Stimulated activated CD8-positive, alpha-beta memory T cell treated with anti-CD3 and anti-CD28 coated beads, Interleukin-7, amount 100 ng/mL, for 1 hour (primary cell): ENCODE measurements at regions not wholly inside any gene's neighbourhood (a gene's known extent, or its start where the extent isn't known, plus 50 kb on each side); places are given as distances from the start of the nearest gene placed in this dataset.

Experiments
- DNase-seq, 2 donors: peaks; one replicate each; pipeline ENCODE4 v3.0.0-alpha.2; 2020; ENCODE audit warnings: low read depth in 2 of 2

DNA sequence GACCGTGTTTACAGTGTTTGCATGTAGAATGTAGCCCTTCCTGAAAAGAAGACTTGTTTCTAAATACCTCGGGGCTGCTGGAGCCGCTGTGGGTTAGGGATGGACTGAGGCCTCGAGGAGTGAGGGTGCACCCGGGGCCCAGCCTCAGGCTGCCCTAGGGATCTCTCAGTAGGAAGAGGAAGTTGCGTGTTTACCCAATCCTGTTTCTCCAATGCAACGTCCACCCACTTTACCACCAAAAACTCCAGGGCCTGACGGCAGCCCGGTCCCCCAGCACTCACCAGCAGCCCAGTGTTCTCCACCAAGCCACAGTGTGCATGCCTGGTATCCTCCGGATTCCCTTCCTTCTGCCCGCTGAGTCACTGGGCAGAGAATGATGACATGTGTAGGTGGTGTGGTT lies 255.8 kb downstream of the GLI2 start:
- DNase-seq: no peak

DNA sequence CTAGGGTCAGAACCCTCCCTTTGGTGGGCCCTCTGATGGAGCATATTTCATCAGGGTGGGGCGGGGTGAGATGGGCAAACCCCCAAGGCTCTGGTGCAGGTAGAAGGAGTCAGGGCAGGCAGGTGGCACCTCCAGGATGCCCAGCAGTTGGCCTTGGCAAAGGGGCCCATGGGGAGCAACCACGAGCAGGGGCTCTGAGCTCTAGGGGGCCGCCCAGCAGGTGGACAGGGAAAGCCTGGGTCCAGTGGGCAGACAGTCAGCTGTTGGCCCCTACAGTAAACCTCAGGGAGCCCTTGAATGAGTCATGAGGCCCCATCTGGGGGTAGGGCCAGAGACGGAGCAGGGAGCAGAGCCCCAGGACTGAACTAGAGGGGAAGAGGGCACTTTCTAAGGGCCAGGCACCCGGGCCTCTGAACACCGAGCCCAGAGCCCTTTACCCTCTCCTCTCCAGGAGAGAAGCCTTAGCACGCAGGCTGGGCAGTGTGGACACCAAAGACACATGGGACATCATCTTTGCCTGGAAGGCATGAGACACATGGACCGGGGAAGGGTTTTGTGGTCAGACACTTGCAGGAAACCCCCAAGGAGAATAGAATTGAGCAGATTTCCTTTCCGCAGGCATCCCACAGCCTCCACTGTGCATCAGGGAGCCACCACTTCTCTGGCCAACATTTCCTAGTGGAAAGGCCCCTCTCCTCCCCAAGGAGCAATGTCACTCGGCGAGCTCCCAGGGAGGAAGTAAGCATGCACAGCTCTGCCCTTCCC lies 257.3 kb downstream of the GLI2 start:
- DNase-seq: no peak

DNA sequence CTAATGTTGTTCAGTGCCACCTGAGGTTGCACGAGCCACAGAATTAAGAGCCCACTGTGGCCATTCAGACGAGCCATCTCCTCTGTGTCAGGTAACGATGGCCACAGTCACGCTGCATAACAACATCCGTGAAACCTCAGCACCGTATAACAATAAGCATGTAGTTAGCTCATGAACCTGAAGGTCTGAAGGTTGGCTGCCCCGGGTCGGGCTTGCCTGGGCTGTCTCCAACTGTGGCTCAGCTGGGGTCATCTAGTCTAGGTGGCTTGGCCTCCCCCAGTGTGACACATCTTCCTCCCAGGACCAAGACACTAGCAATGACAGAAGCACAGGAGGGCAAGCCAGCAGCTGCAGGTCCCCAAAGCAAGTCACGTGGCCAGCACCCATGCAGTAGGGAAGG lies 258.0 kb downstream of the GLI2 start:
- DNase-seq: no peak

DNA sequence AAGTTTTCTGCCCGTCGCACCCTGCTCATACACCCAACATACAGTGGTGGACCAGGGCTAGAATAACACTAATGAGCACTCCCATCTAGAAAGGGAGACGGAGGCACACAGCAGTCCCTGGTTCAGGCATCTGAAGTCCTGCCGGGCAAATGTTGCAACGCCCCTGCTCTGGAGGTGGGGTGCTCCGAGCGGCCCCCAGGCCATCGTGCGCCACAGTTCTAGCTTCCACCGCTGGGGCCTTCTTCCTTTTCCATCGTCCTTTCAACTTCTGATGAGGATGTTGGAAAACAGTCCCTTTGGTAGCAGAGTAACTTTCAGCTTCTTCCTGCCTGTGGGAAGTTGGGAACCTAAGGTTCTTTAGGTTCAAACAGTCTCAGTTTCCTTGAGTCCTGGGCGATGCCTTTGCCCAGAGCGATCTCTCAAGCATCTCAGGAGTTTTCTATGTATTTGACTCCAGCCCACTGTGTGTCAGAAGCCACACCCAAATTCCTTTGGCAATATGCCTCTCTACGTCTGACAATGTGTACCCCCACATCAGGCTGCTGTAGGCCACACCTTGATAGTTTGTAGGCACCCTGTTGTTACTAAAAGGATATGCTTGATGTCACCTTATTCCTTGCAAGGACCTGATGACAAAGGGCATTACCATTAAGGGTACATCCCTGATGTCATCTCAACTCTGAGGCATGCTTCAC lies 258.8 kb downstream of the GLI2 start:
- no peak for DNase-seq

DNA sequence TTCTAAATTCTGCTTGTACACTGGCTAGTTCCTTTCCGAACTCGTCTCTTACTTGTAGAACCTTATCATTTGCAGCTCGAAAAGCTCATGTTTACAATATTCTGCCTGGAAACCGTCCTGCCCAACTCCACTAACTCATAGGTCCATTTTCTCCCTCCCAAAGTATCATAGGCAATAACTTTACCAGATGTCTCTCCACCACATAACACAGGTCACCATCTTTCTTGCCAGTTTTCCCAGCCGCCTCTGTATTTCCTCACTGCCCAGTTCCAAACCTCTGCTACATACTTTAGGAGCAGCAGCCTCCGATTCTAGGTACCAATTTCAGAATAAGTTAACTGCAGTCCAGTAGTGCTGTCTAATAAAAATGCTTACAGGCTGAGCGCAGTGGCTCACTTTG lies 259.5 kb downstream of the GLI2 start:
- no peak for DNase-seq

DNA sequence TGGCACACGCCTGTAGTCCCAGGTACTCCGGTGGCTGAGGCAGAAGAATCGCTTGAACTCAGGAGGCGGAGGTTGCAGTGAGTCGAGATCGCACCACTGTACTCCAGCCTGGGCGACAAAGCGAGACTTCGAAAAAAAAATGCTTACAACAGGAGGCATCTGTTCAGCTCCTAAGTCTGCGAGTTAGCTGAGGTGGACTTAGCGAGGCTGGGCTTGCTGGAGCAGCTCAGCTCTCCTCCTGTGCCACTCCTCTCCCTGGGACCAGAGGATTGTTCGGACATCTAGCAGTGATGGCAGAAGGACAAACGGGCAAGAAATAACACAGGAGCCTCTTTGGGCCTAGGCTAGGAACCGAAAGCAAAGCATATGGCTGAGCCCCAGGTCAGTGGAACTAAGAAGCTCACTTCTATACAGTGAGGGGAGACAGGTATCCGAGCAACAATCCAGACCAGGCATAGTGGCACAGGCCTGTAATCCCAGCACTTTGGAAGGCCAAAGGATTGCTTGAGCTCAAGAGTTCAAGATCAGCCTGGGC lies 260.1 kb downstream of the GLI2 start:
- no peak for DNase-seq

DNA sequence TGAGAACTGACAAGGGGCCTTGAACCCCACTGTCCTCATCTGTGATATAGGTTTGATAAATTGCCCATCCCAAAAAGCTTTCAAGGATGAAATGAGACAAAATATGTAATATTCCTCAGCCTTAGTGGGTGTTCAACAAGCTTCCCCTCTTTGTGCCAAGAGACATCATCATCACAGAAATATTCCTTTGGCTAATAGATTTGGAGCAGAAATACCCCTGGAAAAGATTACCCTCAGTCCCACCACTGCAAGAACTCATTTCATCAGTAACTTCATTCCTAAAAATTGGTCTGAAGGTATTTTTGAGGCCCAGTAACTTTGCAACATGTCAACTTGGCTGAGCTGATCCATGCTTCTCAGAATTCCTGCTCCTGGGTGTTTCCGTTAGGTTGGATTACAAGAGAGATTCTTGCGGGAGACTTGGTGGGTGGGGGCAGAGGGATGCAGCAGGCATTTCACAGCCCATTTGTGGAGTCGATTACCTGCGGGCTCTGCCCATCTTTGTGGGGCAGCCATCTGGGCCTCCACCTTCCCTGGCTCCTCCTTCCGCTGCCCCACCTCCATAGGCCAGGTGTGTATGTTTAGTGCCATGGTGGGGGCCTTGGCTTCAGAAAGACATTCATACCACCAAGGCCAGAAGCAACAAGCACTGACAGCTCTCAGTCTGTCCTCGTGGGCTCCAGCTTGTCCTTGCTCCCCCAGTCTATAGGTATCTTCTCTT lies 263.9 kb downstream of the GLI2 start:
- no peak for DNase-seq

DNA sequence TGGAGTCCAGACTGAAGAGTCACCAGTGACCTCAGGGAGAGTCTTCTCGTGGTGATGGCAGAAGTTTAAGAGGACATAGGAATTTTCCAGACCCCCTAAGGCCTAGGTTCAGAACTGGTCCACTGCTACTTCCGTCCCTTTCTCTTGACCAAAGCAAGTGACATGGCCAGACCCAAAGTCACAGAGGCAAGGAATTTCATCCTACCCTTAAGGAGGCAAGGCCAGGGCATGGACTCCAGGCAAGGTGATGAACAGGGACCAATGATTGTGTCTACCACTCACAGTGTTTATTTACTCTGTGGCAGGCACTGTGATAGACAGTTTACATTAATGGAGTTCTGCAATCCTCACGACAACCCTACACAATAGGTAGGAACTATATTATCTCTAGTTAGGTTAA lies 265.1 kb downstream of the GLI2 start:
- no peak for DNase-seq

DNA sequence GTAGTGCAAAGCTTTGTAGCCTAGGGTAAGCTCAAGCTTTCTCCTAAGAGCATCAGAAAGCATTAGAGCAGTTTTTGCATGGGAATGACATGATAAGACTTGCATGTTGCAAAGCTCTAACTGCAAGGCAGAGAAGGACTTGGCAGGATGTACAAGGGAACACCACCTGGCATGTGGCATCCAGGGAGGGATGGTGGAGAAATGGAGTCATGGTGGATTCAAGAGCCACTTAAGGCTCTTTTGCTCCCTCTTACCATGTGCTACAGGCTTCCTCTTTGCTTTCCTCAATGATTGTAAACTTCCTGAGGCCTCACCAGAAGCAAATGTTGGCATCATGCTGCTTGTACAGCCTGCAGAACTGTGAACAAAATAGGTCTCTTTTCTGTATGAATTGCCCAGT lies 266.0 kb downstream of the GLI2 start:
- no peak for DNase-seq

DNA sequence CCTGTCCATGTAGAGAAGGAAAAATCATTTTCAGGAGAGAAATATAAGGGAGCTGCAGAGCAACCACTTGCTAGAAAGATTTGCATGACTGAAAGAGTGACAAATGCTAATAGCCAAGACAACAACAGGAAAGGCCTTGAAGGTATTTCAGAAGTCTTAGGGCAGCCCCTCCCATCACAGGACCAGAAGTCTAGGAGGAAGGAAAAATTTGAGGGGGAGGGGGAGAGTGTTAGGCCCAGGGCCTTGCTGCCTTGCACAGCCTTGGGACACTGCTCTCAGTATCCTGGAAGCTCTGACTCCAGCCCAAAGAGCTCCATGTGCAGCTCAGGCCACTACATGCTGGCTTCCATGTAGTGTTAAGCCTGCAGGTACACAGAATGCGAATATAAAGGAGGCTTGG lies 266.9 kb downstream of the GLI2 start:
- no peak for DNase-seq

DNA sequence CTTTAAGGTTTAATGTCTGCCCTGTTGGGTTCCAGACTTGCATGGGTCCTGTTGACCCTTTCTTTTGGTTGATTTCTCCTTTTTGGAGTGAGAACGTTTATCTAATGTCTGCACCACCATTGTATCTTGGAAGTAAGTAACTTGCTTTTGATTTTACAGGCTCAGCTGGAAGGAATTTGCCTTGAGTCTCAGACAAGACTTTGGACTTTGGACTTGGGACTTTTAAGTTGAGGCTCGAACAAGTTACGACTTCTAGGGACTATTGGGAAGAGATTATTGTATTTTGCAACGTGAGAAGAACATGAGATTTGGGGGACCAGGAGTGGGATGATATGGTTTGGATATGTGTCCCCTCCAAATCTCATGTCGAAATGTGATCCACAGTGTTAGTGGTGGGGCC lies 267.7 kb downstream of the GLI2 start:
- DNase-seq: no peak

DNA sequence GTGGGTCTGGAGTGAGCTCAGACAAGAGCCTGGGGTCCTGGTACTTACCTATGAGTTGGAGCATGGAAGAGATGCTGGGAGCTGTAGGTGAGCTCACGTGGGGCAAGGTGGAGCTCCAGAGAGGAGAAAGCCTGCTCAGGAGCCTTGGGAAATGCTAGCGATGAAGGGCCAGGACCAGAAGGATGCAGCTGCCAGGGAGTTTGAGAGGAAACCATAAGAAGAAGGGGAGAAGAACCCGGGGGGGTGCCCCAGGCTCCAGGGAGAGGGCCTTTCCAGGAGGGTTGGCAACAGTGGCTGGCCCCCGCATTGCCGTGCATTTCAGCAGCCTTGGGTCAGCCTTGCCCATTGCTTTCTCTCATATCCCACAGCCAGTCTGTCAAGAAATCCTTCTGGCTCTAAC lies 268.7 kb downstream of the GLI2 start:
- DNase-seq: no peak

DNA sequence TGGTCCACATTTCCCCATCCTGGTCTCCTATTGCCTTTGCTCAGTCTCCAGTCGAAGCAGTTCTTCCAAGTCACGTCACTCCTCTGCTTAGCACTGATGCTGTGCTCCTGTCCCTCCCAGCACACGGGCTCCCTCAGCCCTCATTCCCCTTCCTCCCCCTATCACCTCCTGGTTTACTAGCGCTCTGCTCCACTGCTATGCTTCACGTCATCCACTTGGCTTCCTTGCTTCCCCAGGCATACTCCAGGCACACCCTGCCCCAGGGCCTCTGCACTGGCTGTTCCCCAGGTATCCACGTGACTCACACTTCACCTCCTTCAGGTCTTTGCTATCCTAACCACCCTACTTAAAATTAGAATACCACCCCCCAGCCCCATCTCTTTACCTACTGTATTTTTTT lies 269.3 kb downstream of the GLI2 start:
- no peak for DNase-seq

DNA sequence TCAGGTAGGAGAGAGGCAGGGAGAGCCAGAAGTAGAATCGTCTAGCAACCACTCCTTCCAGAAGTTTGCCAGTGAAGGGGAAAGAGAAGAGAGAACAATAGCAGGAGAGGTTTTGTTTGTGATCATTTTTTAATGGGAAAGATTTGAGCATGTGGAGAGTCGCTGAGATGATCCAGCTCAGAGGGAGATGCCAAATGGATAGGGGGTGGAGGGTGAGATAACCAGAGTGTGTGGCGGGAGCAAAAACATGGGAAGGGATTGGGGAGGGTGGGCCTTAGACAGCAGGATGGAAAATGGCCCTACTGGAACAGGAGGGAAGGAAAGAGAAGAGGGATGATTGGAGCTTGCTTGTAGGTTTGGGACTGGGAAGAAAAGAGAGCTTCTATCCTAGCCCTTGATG lies 269.8 kb downstream of the GLI2 start:
- DNase-seq: no peak

DNA sequence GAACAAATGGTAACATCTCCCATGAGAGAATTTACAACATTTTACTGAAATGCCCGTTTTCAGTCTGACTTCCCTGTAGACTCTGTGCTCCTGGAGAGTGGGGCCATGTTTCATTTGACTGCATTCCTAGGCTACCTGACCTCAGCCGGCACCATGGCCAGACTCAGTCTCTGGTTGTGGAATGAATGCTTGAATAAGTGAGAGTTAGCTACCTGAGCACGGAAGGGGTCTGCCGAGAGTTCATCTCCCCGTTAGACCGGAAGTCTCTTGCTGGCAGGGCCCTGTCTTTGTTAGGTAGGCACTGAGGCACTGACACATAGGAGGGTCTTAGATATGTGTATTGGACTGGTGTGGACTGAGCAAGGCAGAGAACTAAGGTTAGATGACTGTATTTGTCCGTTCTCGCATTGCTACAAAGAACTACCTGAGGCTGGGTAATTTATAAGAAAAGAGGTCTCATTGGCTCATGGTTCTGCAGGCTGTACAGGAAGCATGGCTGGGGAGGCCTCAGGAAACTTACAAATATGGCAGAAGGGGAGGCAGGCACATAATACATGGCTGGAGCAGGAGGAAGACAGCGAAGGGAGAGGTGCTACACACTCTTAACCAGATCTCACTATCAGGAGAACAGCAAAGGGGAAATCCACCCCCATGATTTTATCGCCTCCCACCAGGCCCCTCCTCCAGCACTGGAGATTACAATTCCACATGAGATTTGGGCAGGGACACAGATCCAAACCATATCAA lies 271.2 kb downstream of the GLI2 start:
- DNase-seq: no peak

DNA sequence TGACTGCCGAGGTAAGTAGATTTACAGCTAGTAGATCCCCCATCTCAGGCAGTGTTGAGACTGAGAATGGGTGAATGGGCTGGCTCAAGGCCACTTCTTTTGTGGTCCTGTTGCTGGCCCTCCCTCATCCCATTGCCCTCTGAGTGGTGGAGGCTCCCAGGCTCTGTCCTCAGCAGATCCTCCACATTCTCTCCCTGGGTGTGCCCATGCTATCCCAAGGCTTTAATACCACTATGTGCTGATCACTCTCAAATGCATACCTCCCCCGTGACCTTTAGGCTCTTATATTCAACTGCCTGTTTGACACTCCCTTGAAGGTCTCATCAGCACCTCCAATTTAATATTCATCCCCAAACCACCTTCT lies 271.8 kb downstream of the GLI2 start:
- no peak for DNase-seq

DNA sequence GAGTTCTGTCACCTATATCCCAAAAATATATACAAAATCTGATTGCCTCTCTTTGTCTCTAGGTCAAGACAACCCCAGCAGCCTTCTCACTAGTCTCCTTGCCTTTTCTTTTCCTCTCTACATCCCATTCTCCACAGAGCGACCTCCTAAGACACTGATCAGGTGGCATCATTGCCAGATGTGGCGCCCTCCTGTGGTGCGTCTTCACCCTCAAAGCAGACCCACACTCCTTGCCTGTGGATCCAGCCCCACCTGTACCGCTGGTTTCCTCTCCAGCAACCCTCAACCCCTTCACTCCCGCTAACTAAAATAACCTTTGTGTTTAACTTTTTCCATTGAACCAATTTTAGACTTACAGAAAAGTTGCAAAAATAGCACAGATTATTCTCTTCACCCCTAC lies 273.3 kb downstream of the GLI2 start:
- no peak for DNase-seq

DNA sequence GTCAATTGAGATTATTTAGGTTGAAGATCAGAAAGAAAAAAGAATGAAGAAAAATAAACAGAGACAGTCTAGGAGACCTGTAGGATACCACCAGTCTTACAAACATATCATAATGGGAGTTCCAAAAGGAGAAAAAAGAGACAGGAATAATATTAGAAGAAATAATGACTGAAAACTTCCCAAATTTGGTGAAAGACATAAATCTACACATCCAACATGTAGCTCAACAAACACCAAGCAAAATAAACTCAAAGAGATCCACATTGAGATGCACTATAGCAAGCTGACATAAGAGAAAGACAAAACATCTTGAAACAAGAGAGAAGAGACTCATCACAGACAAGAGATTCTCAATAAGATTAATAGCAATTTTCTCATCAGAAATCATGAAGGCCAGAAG lies 274.0 kb downstream of the TFCP2L1 start:
- DNase-seq: no peak

DNA sequence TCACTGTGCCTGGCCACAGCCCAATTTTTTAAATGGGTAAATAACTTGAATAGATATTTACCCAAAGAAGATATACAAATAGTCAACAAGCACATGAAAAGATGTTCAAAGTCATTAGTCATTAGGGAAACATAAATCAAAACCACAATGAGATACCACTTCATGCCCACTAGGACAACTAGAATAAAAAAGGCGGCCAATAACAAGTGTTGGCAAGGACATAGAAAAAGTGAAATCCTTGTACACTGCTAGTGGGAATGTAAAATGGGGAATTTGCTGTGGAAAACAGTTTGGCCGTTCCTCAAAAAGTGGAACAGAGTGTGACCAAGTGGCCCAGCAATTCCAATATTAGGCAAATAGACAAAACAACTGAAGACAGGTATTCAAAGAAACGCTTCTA lies 270.1 kb downstream of the TFCP2L1 start:
- DNase-seq: no peak

DNA sequence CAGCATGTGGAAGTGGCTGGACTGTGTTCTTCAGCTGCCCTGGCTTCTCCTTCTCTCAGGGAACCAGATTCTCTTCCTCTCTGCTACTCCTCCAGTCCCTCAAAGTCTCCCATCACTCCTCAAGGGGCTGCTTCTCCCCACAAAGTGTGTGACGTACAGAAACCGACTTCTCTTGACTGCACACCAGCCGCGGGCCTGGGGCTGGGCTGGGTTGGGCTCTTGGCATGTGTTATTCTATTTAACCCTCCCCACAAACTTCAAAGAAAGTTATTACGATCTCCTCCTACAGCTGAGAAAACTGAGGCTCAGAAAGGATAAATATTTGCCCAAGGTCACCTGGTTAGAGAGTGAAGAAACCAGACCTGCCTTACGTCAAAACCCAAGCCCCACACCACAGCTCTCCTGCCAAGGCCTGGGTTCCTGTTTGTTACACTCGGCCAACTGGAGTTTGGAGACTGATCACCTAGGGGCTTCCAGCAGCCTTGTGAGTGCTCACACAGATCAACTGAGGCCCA lies 269.0 kb downstream of the TFCP2L1 start:
- no peak for DNase-seq

DNA sequence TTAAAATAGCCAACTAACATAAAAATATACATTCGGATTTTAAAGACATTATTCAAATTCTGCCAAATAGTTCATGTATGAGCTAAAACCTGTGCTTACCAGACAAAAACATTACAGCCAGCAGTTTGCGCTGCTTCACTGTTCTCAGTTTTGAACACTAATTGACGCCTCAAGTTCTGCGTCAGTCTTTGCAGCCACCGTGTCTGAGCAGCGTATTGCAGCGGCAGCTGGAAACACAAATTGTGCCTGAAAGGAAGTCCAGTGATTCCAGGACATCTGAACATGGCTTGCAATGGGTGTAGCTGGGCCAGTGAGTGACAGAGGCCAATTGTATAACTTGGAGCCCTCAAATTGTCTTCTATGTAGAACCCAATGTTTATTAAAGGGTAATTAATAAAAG lies 267.6 kb downstream of the TFCP2L1 start:
- DNase-seq: no peak
